ENCODE measurements at regions not wholly inside any gene's neighbourhood (a gene's known extent, or its start where the extent isn't known, plus 50 kb on each side); places are given as distances from the start of the nearest gene placed in this dataset.
A peak's percentile ranks its signal among the peaks of the same experiment; 100 is the strongest.
"Not testable (repeated sequence)": the region's sequence is repeated elsewhere in the genome, so short reads cannot be mapped to it uniquely, and the experiment has no call there.

DNA sequence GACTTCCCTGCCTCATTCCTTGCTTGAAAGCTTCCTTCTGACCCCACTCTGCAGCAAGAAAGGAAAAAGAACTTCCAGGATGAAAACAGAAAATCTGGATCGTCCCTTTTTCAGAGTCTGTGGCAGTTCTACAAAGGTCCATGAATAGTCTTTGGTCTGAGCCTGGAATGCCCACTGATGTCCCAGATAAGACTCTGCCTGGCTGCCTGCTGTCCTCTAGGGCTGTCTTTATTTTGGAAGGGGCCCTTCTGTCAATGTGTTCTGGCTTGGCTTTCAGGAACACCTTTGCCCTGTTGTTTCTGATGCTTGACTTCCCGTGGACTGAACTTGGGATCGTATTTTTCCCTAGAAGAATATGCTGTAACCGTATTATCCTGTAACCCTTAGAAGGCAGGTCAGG lies 114.7 kb upstream of the LNX1 start:
- no peak for TF ChIP-seq CTCF (IDR thresholded peaks at IDR 0.05; ENCODE audit: partially characterized antibody, unreplicated experiment)
- Mint-ChIP-seq H3K36me3 (ENCODE audit: unreplicated experiment) (no peaks in the 10 kb centered on the region), H3K4me1 (ENCODE audit: low read depth, unreplicated experiment) (peaks cover 7% of the 10 kb centered on the region), H3K27me3 (ENCODE audit: unreplicated experiment) (peaks cover 2% of the 10 kb centered on the region), H3K27ac (ENCODE audit: unreplicated experiment) (no peak overlapping the region), H3K4me3 (ENCODE audit: unreplicated experiment) (no peak overlapping the region), H3K9me3 (ENCODE audit: unreplicated experiment) (peaks cover 3% of the 10 kb centered on the region)
- DNase-seq = no peak

- H3K9me3 Mint-ChIP-seq (ENCODE audit: unreplicated experiment) = peaks cover 3% of the 10 kb centered on the region
- peaks cover 2% of the 10 kb centered on the region for H3K27me3 Mint-ChIP-seq (ENCODE audit: unreplicated experiment)
- H3K4me3 Mint-ChIP-seq (ENCODE audit: unreplicated experiment) = no peak overlapping the region
- TF ChIP-seq CTCF (IDR thresholded peaks at IDR 0.05; ENCODE audit: partially characterized antibody, unreplicated experiment) = no peak
- DNase-seq = no peak
- H3K4me1 Mint-ChIP-seq (ENCODE audit: low read depth, unreplicated experiment) = peaks cover 7% of the 10 kb centered on the region
- H3K36me3 Mint-ChIP-seq (ENCODE audit: unreplicated experiment) = no peaks in the 10 kb centered on the region
- H3K27ac Mint-ChIP-seq (ENCODE audit: unreplicated experiment) = no peak overlapping the region
These were observed 114.0 kb upstream of the LNX1 start for GRCh38 chr4:53705151-53705764.

- TF ChIP-seq CTCF (IDR thresholded peaks at IDR 0.05; ENCODE audit: partially characterized antibody, unreplicated experiment) = no peak
- DNase-seq = no peak
- no peaks in the 10 kb centered on the region for H3K36me3 Mint-ChIP-seq (ENCODE audit: unreplicated experiment)
- peaks cover 2% of the 10 kb centered on the region for H3K27me3 Mint-ChIP-seq (ENCODE audit: unreplicated experiment)
- H3K4me3 Mint-ChIP-seq (ENCODE audit: unreplicated experiment) = no peak overlapping the region
- H3K9me3 Mint-ChIP-seq (ENCODE audit: unreplicated experiment) = peaks cover 3% of the 10 kb centered on the region
- peaks cover 7% of the 10 kb centered on the region for H3K4me1 Mint-ChIP-seq (ENCODE audit: low read depth, unreplicated experiment)
- no peak overlapping the region for H3K27ac Mint-ChIP-seq (ENCODE audit: unreplicated experiment)
These were observed 113.0 kb upstream of the LNX1 start for GRCh38 chr4:53704329-53704728.

DNA sequence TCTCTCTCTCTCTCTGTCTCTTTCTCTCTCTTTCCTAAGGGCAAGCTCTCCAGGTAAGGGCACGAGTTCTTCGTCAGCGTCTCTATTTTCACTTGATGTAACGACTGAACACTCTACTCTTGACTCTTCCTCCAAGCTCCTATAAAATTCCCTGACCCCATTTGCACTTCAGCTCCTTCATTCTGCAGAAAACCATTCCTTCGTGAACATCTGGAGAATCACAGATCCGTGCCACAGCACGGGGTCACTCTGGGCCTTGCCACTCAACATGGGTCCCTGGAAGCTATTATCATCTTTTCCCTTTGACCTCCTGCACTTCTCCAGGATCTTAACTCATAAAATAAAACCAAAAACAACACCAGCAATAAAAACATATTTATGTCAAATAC lies 112.0 kb upstream of the LNX1 start:
- peaks cover 2% of the 10 kb centered on the region for H3K27me3 Mint-ChIP-seq (ENCODE audit: unreplicated experiment)
- H3K27ac Mint-ChIP-seq (ENCODE audit: unreplicated experiment) = peak overlapping the region; percentile 37
- no peak for DNase-seq
- H3K9me3 Mint-ChIP-seq (ENCODE audit: unreplicated experiment) = peaks cover 3% of the 10 kb centered on the region
- TF ChIP-seq CTCF (IDR thresholded peaks at IDR 0.05; ENCODE audit: partially characterized antibody, unreplicated experiment) = no peak
- H3K4me1 Mint-ChIP-seq (ENCODE audit: low read depth, unreplicated experiment) = peaks cover 7% of the 10 kb centered on the region
- H3K4me3 Mint-ChIP-seq (ENCODE audit: unreplicated experiment) = no peak overlapping the region
- H3K36me3 Mint-ChIP-seq (ENCODE audit: unreplicated experiment) = no peaks in the 10 kb centered on the region

DNA sequence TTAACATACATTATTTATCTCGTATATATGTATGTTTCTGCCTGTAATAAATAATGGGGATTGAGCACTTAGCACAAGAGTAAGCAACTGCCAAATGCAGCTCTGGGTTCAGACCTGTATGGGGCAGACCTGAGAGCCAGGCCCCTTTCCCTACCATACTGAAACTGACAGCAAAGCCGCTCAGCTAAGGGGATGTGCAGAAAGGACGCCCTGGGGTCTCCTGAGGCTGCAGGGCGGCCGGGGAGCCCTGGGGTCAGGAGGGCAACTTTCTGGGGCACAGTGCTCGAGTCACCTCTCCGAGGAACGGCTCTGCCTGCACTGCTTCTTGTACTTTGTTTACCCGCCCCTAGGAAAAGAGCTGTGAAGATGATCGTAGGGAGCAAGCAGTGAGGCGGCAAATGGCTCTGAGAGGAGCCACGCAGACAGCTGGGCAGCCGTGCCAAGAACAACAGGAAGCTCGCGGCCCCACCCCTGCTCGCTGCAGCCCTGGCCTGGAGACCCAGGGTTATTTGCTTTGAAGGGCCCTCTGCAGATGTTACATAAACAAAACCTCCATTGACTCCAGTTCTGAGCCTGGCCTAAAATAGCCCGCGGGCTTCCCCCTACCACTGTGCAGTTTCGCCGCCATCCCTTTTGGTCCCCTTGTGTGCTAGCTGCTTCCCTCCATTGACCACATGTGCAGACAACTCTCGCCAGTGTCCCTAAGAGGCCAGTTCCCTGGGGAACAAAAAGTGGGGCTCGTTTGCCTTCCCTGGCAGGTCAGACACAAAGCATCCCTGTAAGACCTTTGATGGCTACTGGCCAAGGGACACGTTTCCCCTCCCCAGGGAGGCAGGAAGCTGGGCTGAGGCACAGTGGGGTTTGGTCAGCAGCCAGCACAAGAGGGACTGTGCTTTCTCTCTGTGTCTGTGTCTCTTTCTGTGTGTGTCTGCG lies 111.3 kb upstream of the LNX1 start:
- TF ChIP-seq CTCF (IDR thresholded peaks at IDR 0.05; ENCODE audit: partially characterized antibody, unreplicated experiment) = no peak
- peak; percentile 21 for DNase-seq
- peaks cover 3% of the 10 kb centered on the region for H3K9me3 Mint-ChIP-seq (ENCODE audit: unreplicated experiment)
- peak overlapping the region; percentile 37 for H3K27ac Mint-ChIP-seq (ENCODE audit: unreplicated experiment)
- no peaks in the 10 kb centered on the region for H3K36me3 Mint-ChIP-seq (ENCODE audit: unreplicated experiment)
- peaks cover 2% of the 10 kb centered on the region for H3K27me3 Mint-ChIP-seq (ENCODE audit: unreplicated experiment)
- H3K4me3 Mint-ChIP-seq (ENCODE audit: unreplicated experiment) = no peak overlapping the region
- H3K4me1 Mint-ChIP-seq (ENCODE audit: low read depth, unreplicated experiment) = peaks cover 7% of the 10 kb centered on the region

- DNase-seq; H3K9me3 Mint-ChIP-seq (ENCODE audit: unreplicated experiment); H3K4me3 Mint-ChIP-seq (ENCODE audit: unreplicated experiment); H3K27me3 Mint-ChIP-seq (ENCODE audit: unreplicated experiment); H3K27ac Mint-ChIP-seq (ENCODE audit: unreplicated experiment); H3K4me1 Mint-ChIP-seq (ENCODE audit: low read depth, unreplicated experiment); H3K36me3 Mint-ChIP-seq (ENCODE audit: unreplicated experiment): not testable (repeated sequence)
These were observed 110.0 kb upstream of the LNX1 start for GRCh38 chr4:53701260-53701659.

DNA sequence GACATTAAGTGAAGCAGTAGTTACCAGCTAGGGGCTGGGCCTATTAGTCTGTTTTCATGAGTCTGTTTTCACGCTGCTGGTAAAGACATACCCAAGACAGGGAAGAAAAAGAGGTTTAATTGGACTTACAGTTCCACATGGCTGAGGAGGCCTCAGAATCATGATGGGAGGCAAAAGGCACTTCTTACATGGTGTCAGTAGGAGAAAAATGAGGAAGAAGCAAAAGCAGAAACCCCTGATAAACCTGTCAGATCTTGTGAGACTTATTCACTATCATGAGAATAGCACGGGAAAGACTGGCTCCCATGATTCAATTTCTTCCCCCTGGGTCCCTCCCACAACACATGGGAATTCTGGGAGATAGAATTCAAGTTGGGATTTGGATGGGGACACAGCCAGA lies 108.0 kb upstream of the LNX1 start:
- H3K4me1 Mint-ChIP-seq (ENCODE audit: low read depth, unreplicated experiment); H3K27me3 Mint-ChIP-seq (ENCODE audit: unreplicated experiment); DNase-seq; H3K27ac Mint-ChIP-seq (ENCODE audit: unreplicated experiment); H3K9me3 Mint-ChIP-seq (ENCODE audit: unreplicated experiment); H3K36me3 Mint-ChIP-seq (ENCODE audit: unreplicated experiment); H3K4me3 Mint-ChIP-seq (ENCODE audit: unreplicated experiment): not testable (repeated sequence)
